Testis (tissue), 2 donors: ENCODE measurements at regions not wholly inside any gene's neighbourhood (a gene's known extent, or its start where the extent isn't known, plus 50 kb on each side); places are given as distances from the start of the nearest gene placed in this dataset.

Experiments
- POLR2A ChIP-seq: fragments of 450-650 bp; IDR thresholded peaks from one replicate; pipeline ENCODE4 v1.6.1; 2017; ENCODE audit warnings: antibody characterized with exemption, mild to moderate bottlenecking, moderate library complexity
- TF ChIP-seq, protein P1 (sequence below), 3 experiments: fragments of 450-650 bp in 2 of 3; fragments of 200-600 bp in 1 of 3; sonication (generic) in 1 of 3; IDR thresholded peaks; one replicate each; pipeline ENCODE4 v1.5.1; 2016 to 2019; ENCODE audit warnings: antibody characterized with exemption in 3 of 3, mild to moderate bottlenecking in 2 of 3, moderate library complexity in 1 of 3

DNA sequence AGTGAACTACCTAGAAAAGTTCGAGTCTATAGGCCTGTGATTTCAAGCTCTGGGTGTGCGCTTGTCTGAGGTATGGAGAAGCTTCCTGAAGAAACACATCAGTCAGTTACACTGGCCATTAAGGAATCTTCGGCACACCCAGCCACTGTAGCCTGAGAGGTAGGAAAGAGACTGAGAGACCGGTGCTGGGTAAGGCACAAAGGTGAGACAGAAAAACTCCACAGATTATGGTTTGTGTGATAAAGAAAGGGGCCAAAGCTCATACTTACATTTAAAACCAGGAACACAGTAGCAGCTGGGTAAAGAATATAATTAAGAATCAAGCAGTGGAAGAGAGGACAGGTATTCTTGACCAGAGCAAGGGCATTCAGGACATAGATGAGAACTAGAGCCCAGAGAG, 74.8 kb upstream of the TTC29 start:
- TF ChIP-seq, protein P1, sequence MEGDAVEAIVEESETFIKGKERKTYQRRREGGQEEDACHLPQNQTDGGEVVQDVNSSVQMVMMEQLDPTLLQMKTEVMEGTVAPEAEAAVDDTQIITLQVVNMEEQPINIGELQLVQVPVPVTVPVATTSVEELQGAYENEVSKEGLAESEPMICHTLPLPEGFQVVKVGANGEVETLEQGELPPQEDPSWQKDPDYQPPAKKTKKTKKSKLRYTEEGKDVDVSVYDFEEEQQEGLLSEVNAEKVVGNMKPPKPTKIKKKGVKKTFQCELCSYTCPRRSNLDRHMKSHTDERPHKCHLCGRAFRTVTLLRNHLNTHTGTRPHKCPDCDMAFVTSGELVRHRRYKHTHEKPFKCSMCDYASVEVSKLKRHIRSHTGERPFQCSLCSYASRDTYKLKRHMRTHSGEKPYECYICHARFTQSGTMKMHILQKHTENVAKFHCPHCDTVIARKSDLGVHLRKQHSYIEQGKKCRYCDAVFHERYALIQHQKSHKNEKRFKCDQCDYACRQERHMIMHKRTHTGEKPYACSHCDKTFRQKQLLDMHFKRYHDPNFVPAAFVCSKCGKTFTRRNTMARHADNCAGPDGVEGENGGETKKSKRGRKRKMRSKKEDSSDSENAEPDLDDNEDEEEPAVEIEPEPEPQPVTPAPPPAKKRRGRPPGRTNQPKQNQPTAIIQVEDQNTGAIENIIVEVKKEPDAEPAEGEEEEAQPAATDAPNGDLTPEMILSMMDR (IDR thresholded peaks at IDR 0.05) = no peak
- TF ChIP-seq POLR2A = no peak
